Endothelial cell of umbilical vein (primary cell): ENCODE measurements at regions not wholly inside any gene's neighbourhood (a gene's known extent, or its start where the extent isn't known, plus 50 kb on each side); places are given as distances from the start of the nearest gene placed in this dataset.
A peak's percentile ranks its signal among the peaks of the same experiment; 100 is the strongest.

ENCODE experiments used
- BruUV-seq: library from RNA; stranded (reverse); fragments of 400-500 nt; replicated peaks from 2 replicates; lab custom pipeline; 2021; lab: Mats Ljungman, UMichigan
- CTCF ChIA-PET: fragments of 300-600, 350-600 bp; sonication (Branson Sonifier 250); formaldehyde crosslinking; loops from one replicate; lab custom pipeline; 2021; ENCODE audit warnings: antibody characterized with exemption, inconsistent platforms; lab: Charles Lee
- POLR2A ChIA-PET: fragments of 300-600, 350-600 bp; sonication (Branson Sonifier 250); formaldehyde crosslinking; loops from one replicate; lab custom pipeline; 2021; ENCODE audit warnings: antibody characterized with exemption, inconsistent platforms; lab: Charles Lee
- DNase-seq: peaks from one replicate; pipeline ENCODE4 v3.0.0-alpha.2; 2011; ENCODE audit warnings: low read depth, low spot score
- FAIRE-seq: peaks from 2 replicates; lab custom pipeline; 2011; peaks lifted over from hg19 to GRCh38; lab: Jason Lieb, UNC
- H2AFZ ChIP-seq: 2 replicates; pipeline ENCODE4 v1.6.0; 2012; ENCODE audit warnings: low read depth, low read length, control low read depth, inconsistent platforms
- H3K27ac ChIP-seq: 2 replicates; pipeline ENCODE4 v1.5.1; 2011; ENCODE audit warnings: low read depth, mild to moderate bottlenecking, control low read depth, low read length, moderate library complexity; ENCODE audit not compliant: insufficient read depth
- H3K27me3 ChIP-seq, 2 experiments: 2 replicates each; pipeline versions ENCODE4 v1.6.0 to v1.6.1; 2011; ENCODE audit warnings: low read length in 2 of 2, mixed read lengths in 1 of 2; ENCODE audit not compliant: control insufficient read depth in 2 of 2, insufficient read depth in 2 of 2
- H3K36me3 ChIP-seq, 2 experiments: 2 replicates in 1 of 2; 3 replicates in 1 of 2; pipeline ENCODE4 v1.5.1; 2011; ENCODE audit warnings: low read length in 2 of 2, mild to moderate bottlenecking in 1 of 2, moderate library complexity in 1 of 2; ENCODE audit not compliant: control insufficient read depth in 2 of 2, insufficient read depth in 2 of 2; ENCODE audit errors: extremely low read depth in 1 of 2
- H3K4me1 ChIP-seq: 3 replicates; pipeline ENCODE4 v1.5.1; 2011; ENCODE audit warnings: mild to moderate bottlenecking, low read length; ENCODE audit not compliant: control insufficient read depth, insufficient read depth; ENCODE audit errors: extremely low read depth
- H3K4me2 ChIP-seq: 2 replicates; pipeline ENCODE4 v1.6.1; 2011; ENCODE audit warnings: low read length, control low read depth, mixed read lengths; ENCODE audit not compliant: insufficient read depth
- H3K4me3 ChIP-seq, 3 experiments: fragments of 200-600 bp in 1 of 3; sonication (generic), shearing (Covaris generic) in 1 of 3; replicated peaks in 1 of 3; 2 replicates each; pipeline ENCODE4 v1.5.1; 2011 to 2016; ENCODE audit warnings: control low read depth in 3 of 3, low read length in 3 of 3, mild to moderate bottlenecking in 2 of 3, inconsistent platforms in 1 of 3, low read depth in 1 of 3, moderate library complexity in 1 of 3; ENCODE audit not compliant: insufficient read depth in 1 of 3
- H3K79me2 ChIP-seq: 2 replicates; pipeline ENCODE4 v1.6.0; 2012; ENCODE audit warnings: low read length, inconsistent platforms; ENCODE audit not compliant: control insufficient read depth, insufficient read depth
- H3K9ac ChIP-seq: replicated peaks from 2 replicates; pipeline ENCODE3; 2011; ENCODE audit warnings: low read length, control low read depth; ENCODE audit not compliant: insufficient read depth; ENCODE audit errors: extremely low read depth
- H3K9me1 ChIP-seq: replicated peaks from 3 replicates; pipeline ENCODE4 v1.6.0; 2011; ENCODE audit warnings: mild to moderate bottlenecking, low read length; ENCODE audit not compliant: control insufficient read depth, insufficient read depth; ENCODE audit errors: extremely low read depth
- H3K9me3 ChIP-seq: replicated peaks from 2 replicates; pipeline ENCODE4 v1.5.1; 2012; ENCODE audit warnings: low read length, inconsistent platforms; ENCODE audit not compliant: control insufficient read depth, insufficient read depth
- H4K20me1 ChIP-seq: replicated peaks from 2 replicates; pipeline ENCODE3; 2011; ENCODE audit warnings: mild to moderate bottlenecking, low read length; ENCODE audit not compliant: control insufficient read depth, insufficient read depth; ENCODE audit errors: extremely low read depth
- EZH2 ChIP-seq: IDR thresholded peaks from 2 replicates; pipeline ENCODE4 v1.6.1; 2012; ENCODE audit warnings: borderline replicate concordance, low read depth, mild to moderate bottlenecking, moderate library complexity, low read length, inconsistent platforms; ENCODE audit not compliant: severe bottlenecking
- FOS ChIP-seq: IDR thresholded peaks from 2 replicates; pipeline ENCODE4 v1.6.1; 2011; ENCODE audit warnings: mild to moderate bottlenecking, low read length, moderate library complexity, borderline replicate concordance; ENCODE audit not compliant: insufficient read depth
- GATA2 ChIP-seq: IDR thresholded peaks from 2 replicates; pipeline ENCODE4 v1.7.0; 2011; ENCODE audit warnings: low read depth, mild to moderate bottlenecking, moderate library complexity, mixed read lengths, low read length; ENCODE audit not compliant: insufficient read length, insufficient read depth
- JUN ChIP-seq: IDR thresholded peaks from 2 replicates; pipeline ENCODE4 v1.6.1; 2011; ENCODE audit warnings: borderline replicate concordance, low read depth; ENCODE audit not compliant: insufficient read length, insufficient read depth
- MYC ChIP-seq: IDR thresholded peaks from one replicate; pipeline ENCODE4 v1.6.1; 2011; ENCODE audit warnings: mild to moderate bottlenecking, low read depth, low read length
- POLR2A ChIP-seq: IDR thresholded peaks from 2 replicates; pipeline ENCODE4 v1.6.1; 2012; ENCODE audit warnings: low read depth, mild to moderate bottlenecking, control low read depth, low read length
- POLR2AphosphoS5 ChIP-seq: IDR thresholded peaks from 2 replicates; pipeline ENCODE4 v1.6.1; 2012; ENCODE audit warnings: low read depth, mild to moderate bottlenecking, control low read depth, low read length, moderate library complexity; ENCODE audit not compliant: insufficient read depth
- dilution Hi-C: fragments of 300-500 bp; cut with MboI; formaldehyde crosslinking; loops from one replicate; pipeline ENCODE4 v1.15.0; 2019; ENCODE audit warnings: low sequenced_read_pairs; ENCODE audit not compliant: extremely low pct_ligation_motif_present
- intact Hi-C: fragments of 100-400 bp; cut with micrococcal nuclease; formaldehyde crosslinking; loops from one replicate; pipeline ENCODE4 v1.10.0; 2022
- TF ChIP-seq, protein P1 (sequence below): IDR thresholded peaks from 2 replicates; pipeline ENCODE4 v1.6.1; 2011; ENCODE audit not compliant: insufficient read depth, insufficient read length
- TF ChIP-seq, protein P2 (sequence below), 2 donors: IDR thresholded peaks; 1 replicate in 1 of 2; 2 replicates in 1 of 2; pipeline ENCODE4 v1.5.1; 2011; ENCODE audit warnings: low read length in 2 of 2, mild to moderate bottlenecking in 2 of 2, moderate library complexity in 2 of 2, control low read depth in 1 of 2, inconsistent platforms in 1 of 2, low read depth in 1 of 2; ENCODE audit not compliant: insufficient read depth in 1 of 2; ENCODE audit errors: extremely low read depth in 1 of 2

DNA sequence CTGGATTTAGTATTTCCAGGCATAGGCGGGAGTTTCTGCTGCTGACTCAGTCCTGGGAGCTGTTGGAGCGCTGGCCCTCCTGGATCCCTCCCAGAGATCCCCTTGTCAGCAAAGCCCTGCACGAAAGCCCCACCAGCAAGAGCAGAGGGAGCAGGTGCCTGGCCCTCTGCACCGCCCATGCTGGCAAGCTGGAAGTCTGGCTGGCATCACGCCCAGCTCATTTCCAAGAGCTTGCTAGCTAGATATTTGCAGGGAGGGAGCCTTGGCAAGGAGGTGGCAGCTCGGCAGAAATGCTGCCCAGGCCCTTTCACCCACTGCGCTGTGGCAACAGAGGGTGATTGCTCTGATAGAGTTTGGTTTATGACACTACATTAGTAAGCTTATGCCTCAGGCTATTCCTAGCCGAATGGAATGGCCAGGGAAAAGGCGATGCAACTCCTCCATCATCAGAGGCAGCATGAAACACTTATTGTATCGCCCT lies 193.9 kb downstream of the EMP1 start:
- no peaks in the 10 kb centered on the region for H3K4me1 ChIP-seq
- H3K4me2 ChIP-seq = no peak overlapping the region
- dilution Hi-C loops = no loop called here
- H3K36me3 ChIP-seq = no peaks in the 10 kb centered on the region
- H3K27ac ChIP-seq = no peak overlapping the region
- no peaks in the 10 kb centered on the region for H3K9me3 ChIP-seq
- TF ChIP-seq MYC = no peak
- no peak for TF ChIP-seq JUN
- TF ChIP-seq POLR2AphosphoS5 = no peak
- TF ChIP-seq, protein P1, sequence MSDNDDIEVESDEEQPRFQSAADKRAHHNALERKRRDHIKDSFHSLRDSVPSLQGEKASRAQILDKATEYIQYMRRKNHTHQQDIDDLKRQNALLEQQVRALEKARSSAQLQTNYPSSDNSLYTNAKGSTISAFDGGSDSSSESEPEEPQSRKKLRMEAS = no peak
- no peak for TF ChIP-seq EZH2
- TF ChIP-seq FOS = no peak
- TF ChIP-seq, protein P2, sequence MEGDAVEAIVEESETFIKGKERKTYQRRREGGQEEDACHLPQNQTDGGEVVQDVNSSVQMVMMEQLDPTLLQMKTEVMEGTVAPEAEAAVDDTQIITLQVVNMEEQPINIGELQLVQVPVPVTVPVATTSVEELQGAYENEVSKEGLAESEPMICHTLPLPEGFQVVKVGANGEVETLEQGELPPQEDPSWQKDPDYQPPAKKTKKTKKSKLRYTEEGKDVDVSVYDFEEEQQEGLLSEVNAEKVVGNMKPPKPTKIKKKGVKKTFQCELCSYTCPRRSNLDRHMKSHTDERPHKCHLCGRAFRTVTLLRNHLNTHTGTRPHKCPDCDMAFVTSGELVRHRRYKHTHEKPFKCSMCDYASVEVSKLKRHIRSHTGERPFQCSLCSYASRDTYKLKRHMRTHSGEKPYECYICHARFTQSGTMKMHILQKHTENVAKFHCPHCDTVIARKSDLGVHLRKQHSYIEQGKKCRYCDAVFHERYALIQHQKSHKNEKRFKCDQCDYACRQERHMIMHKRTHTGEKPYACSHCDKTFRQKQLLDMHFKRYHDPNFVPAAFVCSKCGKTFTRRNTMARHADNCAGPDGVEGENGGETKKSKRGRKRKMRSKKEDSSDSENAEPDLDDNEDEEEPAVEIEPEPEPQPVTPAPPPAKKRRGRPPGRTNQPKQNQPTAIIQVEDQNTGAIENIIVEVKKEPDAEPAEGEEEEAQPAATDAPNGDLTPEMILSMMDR (IDR thresholded peaks at IDR 0.05; ENCODE audit: extremely low read depth in 1 of 2, insufficient read depth in 1 of 2, low read depth in 1 of 2, low read length in 2 of 2) = no peak
- no peak for TF ChIP-seq POLR2A
- TF ChIP-seq GATA2 = no peak
- H3K9me1 ChIP-seq = no peaks in the 10 kb centered on the region
- no peak overlapping the region for H2AFZ ChIP-seq
- CTCF ChIA-PET = no interaction called here
- no TSS peak for BruUV-seq
- POLR2A ChIA-PET = no interaction called here
- intact Hi-C loops = no loop called here
- no peaks in the 10 kb centered on the region for H3K79me2 ChIP-seq
- H3K27me3 ChIP-seq = no peaks in the 10 kb centered on the region
- DNase-seq (peak; percentile 9), FAIRE-seq (no peak)
- no peaks in the 10 kb centered on the region for H4K20me1 ChIP-seq
- no peak overlapping the region for H3K4me3 ChIP-seq
- H3K9ac ChIP-seq = no peak overlapping the region
